Neural progenitor cell (in vitro differentiated cells): ENCODE measurements at regions not wholly inside any gene's neighbourhood (a gene's known extent, or its start where the extent isn't known, plus 50 kb on each side); places are given as distances from the start of the nearest gene placed in this dataset.

Experiments
- EZH2 ChIP-seq: fragments of 200-600 bp; sonication (generic); IDR thresholded peaks from 2 replicates; pipeline ENCODE4 v1.6.1; 2017; ENCODE audit warnings: antibody characterized with exemption, mild to moderate bottlenecking, moderate library complexity
- EZH2phosphoT487 ChIP-seq: fragments of 200-600 bp; sonication (generic); IDR thresholded peaks from 2 replicates; pipeline ENCODE4 v1.6.1; 2017; ENCODE audit warnings: antibody characterized with exemption
- TF ChIP-seq, protein P1 (sequence below): fragments of 200-600 bp; sonication (generic); IDR thresholded peaks from 2 replicates; pipeline ENCODE4 v1.5.1; 2017; ENCODE audit warnings: antibody characterized with exemption, mild to moderate bottlenecking

DNA sequence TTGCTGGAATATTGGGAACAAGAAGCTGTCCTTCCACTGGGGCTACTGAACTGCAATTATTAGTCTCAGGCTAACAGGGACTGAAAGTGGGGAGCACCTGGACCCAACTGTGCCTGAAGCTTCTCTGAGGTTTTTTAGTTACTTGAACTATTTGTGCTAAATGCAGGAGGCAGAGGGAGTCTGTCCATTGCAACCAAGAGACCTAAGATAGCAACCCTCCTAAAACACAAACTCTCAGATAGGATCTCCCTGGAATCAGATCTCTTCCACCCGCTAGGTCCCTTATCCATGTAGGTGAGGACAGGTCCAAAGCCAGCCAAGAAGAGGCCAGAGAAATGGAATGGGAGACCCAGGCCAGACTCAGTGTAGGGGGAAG is 58.1 kb downstream of the NCOR2 start:
- TF ChIP-seq, protein P1, sequence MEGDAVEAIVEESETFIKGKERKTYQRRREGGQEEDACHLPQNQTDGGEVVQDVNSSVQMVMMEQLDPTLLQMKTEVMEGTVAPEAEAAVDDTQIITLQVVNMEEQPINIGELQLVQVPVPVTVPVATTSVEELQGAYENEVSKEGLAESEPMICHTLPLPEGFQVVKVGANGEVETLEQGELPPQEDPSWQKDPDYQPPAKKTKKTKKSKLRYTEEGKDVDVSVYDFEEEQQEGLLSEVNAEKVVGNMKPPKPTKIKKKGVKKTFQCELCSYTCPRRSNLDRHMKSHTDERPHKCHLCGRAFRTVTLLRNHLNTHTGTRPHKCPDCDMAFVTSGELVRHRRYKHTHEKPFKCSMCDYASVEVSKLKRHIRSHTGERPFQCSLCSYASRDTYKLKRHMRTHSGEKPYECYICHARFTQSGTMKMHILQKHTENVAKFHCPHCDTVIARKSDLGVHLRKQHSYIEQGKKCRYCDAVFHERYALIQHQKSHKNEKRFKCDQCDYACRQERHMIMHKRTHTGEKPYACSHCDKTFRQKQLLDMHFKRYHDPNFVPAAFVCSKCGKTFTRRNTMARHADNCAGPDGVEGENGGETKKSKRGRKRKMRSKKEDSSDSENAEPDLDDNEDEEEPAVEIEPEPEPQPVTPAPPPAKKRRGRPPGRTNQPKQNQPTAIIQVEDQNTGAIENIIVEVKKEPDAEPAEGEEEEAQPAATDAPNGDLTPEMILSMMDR: no peak
- TF ChIP-seq EZH2: no peak
- TF ChIP-seq EZH2phosphoT487: no peak
